Activated CD8-positive, alpha-beta T cell treated with anti-CD3 and anti-CD28 coated beads, Interleukin-2, amount 10 ng/mL, durations not matched to agents 7 days and 5 days (primary cell): ENCODE measurements at regions not wholly inside any gene's neighbourhood (a gene's known extent, or its start where the extent isn't known, plus 50 kb on each side); places are given as distances from the start of the nearest gene placed in this dataset.
"Not testable (repeated sequence)": the region's sequence is repeated elsewhere in the genome, so short reads cannot be mapped to it uniquely, and the experiment has no call there.

ENCODE experiments used
- ATAC-seq: fragments of 150-1000 bp; cut with Tn5 transposase; one replicate; pipeline ENCODE4 v1.10.0; 2021; ENCODE audit warnings: moderate library complexity
- CTCF ChIA-PET: fragments of 350-600 bp; sonication (Branson Sonifier 250); formaldehyde crosslinking; loops from one replicate; lab custom pipeline; 2021; ENCODE audit warnings: antibody characterized with exemption; lab: Charles Lee
- POLR2A ChIA-PET: fragments of 350-600 bp; sonication (Branson Sonifier 250); formaldehyde crosslinking; loops from one replicate; lab custom pipeline; 2021; ENCODE audit warnings: antibody characterized with exemption; lab: Charles Lee
- DNase-seq: peaks from one replicate; pipeline ENCODE4 v3.0.0-alpha.2; 2020
- H3K27ac Mint-ChIP-seq: one replicate; pipeline ENCODE4 v1.8.0; 2021; ENCODE audit warnings: mild to moderate bottlenecking, mixed read lengths
- H3K27me3 Mint-ChIP-seq: one replicate; pipeline ENCODE4 v1.8.0; 2021; ENCODE audit warnings: low read depth, mixed read lengths
- H3K36me3 Mint-ChIP-seq: one replicate; pipeline ENCODE4 v1.8.0; 2021; ENCODE audit warnings: low read depth, mixed read lengths
- H3K4me1 Mint-ChIP-seq: one replicate; pipeline ENCODE4 v1.8.0; 2021; ENCODE audit warnings: low read depth, mixed read lengths
- H3K4me3 Mint-ChIP-seq: one replicate; pipeline ENCODE4 v1.8.0; 2021; ENCODE audit warnings: mild to moderate bottlenecking, mixed read lengths
- H3K9me3 Mint-ChIP-seq: one replicate; pipeline ENCODE4 v1.8.0; 2022; ENCODE audit warnings: mixed read lengths; ENCODE audit not compliant: insufficient read depth

GRCh38 chr5:118382931-118383330 is 605.4 kb downstream of the DTWD2 start:
- H3K4me3 Mint-ChIP-seq, ATAC-seq, H3K27ac Mint-ChIP-seq, POLR2A ChIA-PET, H3K36me3 Mint-ChIP-seq, CTCF ChIA-PET, H3K27me3 Mint-ChIP-seq, H3K4me1 Mint-ChIP-seq, DNase-seq: not testable (repeated sequence)
- peaks cover 12% of the 10 kb centered on the region for H3K9me3 Mint-ChIP-seq

GRCh38 chr5:118379470-118379869 is 608.9 kb downstream of the DTWD2 start:
- Mint-ChIP-seq H3K27ac (no peak overlapping the region), H3K27me3 (no peaks in the 10 kb centered on the region), H3K9me3 (peaks cover 12% of the 10 kb centered on the region), H3K4me1 (no peaks in the 10 kb centered on the region), H3K4me3 (no peak overlapping the region), H3K36me3 (no peaks in the 10 kb centered on the region)
- POLR2A ChIA-PET = no interaction called here
- DNase-seq = no peak
- no peak for ATAC-seq
- CTCF ChIA-PET = no interaction called here

GRCh38 chr5:118378959-118379358 is 609.4 kb downstream of the DTWD2 start:
- H3K9me3 Mint-ChIP-seq = peaks cover 10% of the 10 kb centered on the region
- H3K4me3 Mint-ChIP-seq = no peak overlapping the region
- CTCF ChIA-PET = no interaction called here
- POLR2A ChIA-PET = no interaction called here
- H3K4me1 Mint-ChIP-seq = no peaks in the 10 kb centered on the region
- H3K27ac Mint-ChIP-seq = no peak overlapping the region
- no peaks in the 10 kb centered on the region for H3K27me3 Mint-ChIP-seq
- no peak for DNase-seq
- no peak for ATAC-seq
- no peaks in the 10 kb centered on the region for H3K36me3 Mint-ChIP-seq

GRCh38 chr5:118377420-118377819 is 610.9 kb downstream of the DTWD2 start:
- DNase-seq (no peak), ATAC-seq (no peak)
- Mint-ChIP-seq H3K27ac (no peak overlapping the region), H3K36me3 (no peaks in the 10 kb centered on the region), H3K4me3 (no peak overlapping the region), H3K9me3 (peaks cover 10% of the 10 kb centered on the region), H3K27me3 (no peaks in the 10 kb centered on the region), H3K4me1 (no peaks in the 10 kb centered on the region)
- CTCF ChIA-PET = no interaction called here
- POLR2A ChIA-PET = no interaction called here

- ATAC-seq = no peak
- POLR2A ChIA-PET = no interaction called here
- H3K4me1 Mint-ChIP-seq = no peaks in the 10 kb centered on the region
- no peak for DNase-seq
- CTCF ChIA-PET = no interaction called here
- H3K27me3 Mint-ChIP-seq = no peaks in the 10 kb centered on the region
- H3K4me3 Mint-ChIP-seq = no peak overlapping the region
- no peaks in the 10 kb centered on the region for H3K36me3 Mint-ChIP-seq
- no peak overlapping the region for H3K27ac Mint-ChIP-seq
- no peaks in the 10 kb centered on the region for H3K9me3 Mint-ChIP-seq
These were observed 616.1 kb downstream of the DTWD2 start for GRCh38 chr5:118371973-118372831.

GRCh38 chr5:118366429-118366828 is 621.9 kb downstream of the DTWD2 start:
- Mint-ChIP-seq H3K27ac (no peak overlapping the region), H3K27me3 (no peaks in the 10 kb centered on the region), H3K36me3 (no peaks in the 10 kb centered on the region), H3K4me1 (no peaks in the 10 kb centered on the region), H3K9me3 (peaks cover 4% of the 10 kb centered on the region), H3K4me3 (no peak overlapping the region)
- CTCF ChIA-PET = no interaction called here
- POLR2A ChIA-PET = no interaction called here
- DNase-seq = no peak
- ATAC-seq = no peak

- no peaks in the 10 kb centered on the region for H3K4me1 Mint-ChIP-seq
- no peak overlapping the region for H3K4me3 Mint-ChIP-seq
- POLR2A ChIA-PET = no interaction called here
- CTCF ChIA-PET = no interaction called here
- DNase-seq (no peak), ATAC-seq (no peak)
- H3K9me3 Mint-ChIP-seq = peaks cover 4% of the 10 kb centered on the region
- no peaks in the 10 kb centered on the region for H3K36me3 Mint-ChIP-seq
- H3K27me3 Mint-ChIP-seq = no peaks in the 10 kb centered on the region
- H3K27ac Mint-ChIP-seq = no peak overlapping the region
These were observed 622.6 kb downstream of the DTWD2 start for GRCh38 chr5:118365718-118366117.

- ChIA-PET CTCF (no interaction called here), POLR2A (no interaction called here)
- Mint-ChIP-seq H3K9me3 (no peaks in the 10 kb centered on the region), H3K4me3 (no peak overlapping the region), H3K27ac (no peak overlapping the region), H3K27me3 (no peaks in the 10 kb centered on the region), H3K4me1 (no peaks in the 10 kb centered on the region), H3K36me3 (no peaks in the 10 kb centered on the region)
- DNase-seq (no peak), ATAC-seq (no peak)
These were observed 633.5 kb downstream of the DTWD2 start for GRCh38 chr5:118354797-118355196.

- no peaks in the 10 kb centered on the region for H3K4me1 Mint-ChIP-seq
- H3K36me3 Mint-ChIP-seq = no peaks in the 10 kb centered on the region
- no peak overlapping the region for H3K27ac Mint-ChIP-seq
- ChIA-PET CTCF (no interaction called here), POLR2A (no interaction called here)
- no peaks in the 10 kb centered on the region for H3K27me3 Mint-ChIP-seq
- no peak overlapping the region for H3K4me3 Mint-ChIP-seq
- no peaks in the 10 kb centered on the region for H3K9me3 Mint-ChIP-seq
- no peak for ATAC-seq
- DNase-seq = no peak
These were observed 634.4 kb downstream of the DTWD2 start for GRCh38 chr5:118353970-118354369.

- POLR2A ChIA-PET = no interaction called here
These were observed 651.9 kb downstream of the DTWD2 start for GRCh38 chr5:118336468-118336867.

GRCh38 chr5:118327389-118327788 is 661.0 kb downstream of the DTWD2 start:
- ATAC-seq (no peak), DNase-seq (no peak)
- CTCF ChIA-PET = interaction anchor here (0.6 kb wide), 1 partner anchor 17 kb away, joined by 3 read pairs; no protein-coding TSS in a partner anchor
- Mint-ChIP-seq H3K36me3 (no peaks in the 10 kb centered on the region), H3K4me3 (no peak overlapping the region), H3K4me1 (no peaks in the 10 kb centered on the region), H3K27ac (no peak overlapping the region), H3K9me3 (no peaks in the 10 kb centered on the region), H3K27me3 (no peaks in the 10 kb centered on the region)
- POLR2A ChIA-PET = interaction anchor here (0.8 kb wide), 1 partner anchor 26 kb away, joined by 3 read pairs; no protein-coding TSS in a partner anchor

More at GRCh38 chr5:118336468-118336867, 651.9 kb downstream of the DTWD2 start:
- Mint-ChIP-seq H3K9me3 (no peaks in the 10 kb centered on the region), H3K4me3 (no peak overlapping the region), H3K36me3 (no peaks in the 10 kb centered on the region), H3K27ac (no peak overlapping the region), H3K4me1 (no peaks in the 10 kb centered on the region), H3K27me3 (no peaks in the 10 kb centered on the region)
- ATAC-seq (no peak), DNase-seq (no peak)
- CTCF ChIA-PET = no interaction called here

GRCh38 chr5:118326481-118327045 is 661.8 kb downstream of the DTWD2 start:
- POLR2A ChIA-PET = no interaction called here

More at GRCh38 chr5:118326481-118327045, 661.8 kb downstream of the DTWD2 start:
- H3K4me3 Mint-ChIP-seq = no peak overlapping the region
- no peaks in the 10 kb centered on the region for H3K4me1 Mint-ChIP-seq
- DNase-seq (no peak), ATAC-seq (no peak)
- CTCF ChIA-PET = no interaction called here
- H3K36me3 Mint-ChIP-seq = no peaks in the 10 kb centered on the region
- H3K27ac Mint-ChIP-seq = no peak overlapping the region
- H3K27me3 Mint-ChIP-seq = no peaks in the 10 kb centered on the region
- no peaks in the 10 kb centered on the region for H3K9me3 Mint-ChIP-seq
